ENCODE measurements at regions not wholly inside any gene's neighbourhood (a gene's known extent, or its start where the extent isn't known, plus 50 kb on each side); places are given as distances from the start of the nearest gene placed in this dataset.
"Not testable (repeated sequence)": the region's sequence is repeated elsewhere in the genome, so short reads cannot be mapped to it uniquely, and the experiment has no call there.

- DNase-seq = no peak
These were observed 199.8 kb upstream of the FAT3 start for GRCh38 chr11:92024788-92025187.

- no peak for DNase-seq
These were observed 202.1 kb upstream of the FAT3 start for GRCh38 chr11:92022499-92022898.

GRCh38 chr11:92018332-92018731 is 206.3 kb upstream of the FAT3 start:
- no peak for DNase-seq

- DNase-seq = no peak
These were observed 216.4 kb upstream of the FAT3 start for GRCh38 chr11:92008249-92008648.

GRCh38 chr11:92002568-92002967 is 222.1 kb upstream of the FAT3 start:
- no peak for DNase-seq

- DNase-seq = no peak
These were observed 226.1 kb upstream of the FAT3 start for GRCh38 chr11:91998481-91998880.

GRCh38 chr11:91997226-91997625 is 227.4 kb upstream of the FAT3 start:
- no peak for DNase-seq

GRCh38 chr11:91996526-91996925 is 228.1 kb upstream of the FAT3 start:
- no peak for DNase-seq

- not testable (repeated sequence) for DNase-seq
These were observed 236.2 kb upstream of the FAT3 start for GRCh38 chr11:91988443-91988842.

GRCh38 chr11:91986218-91986617 is 238.4 kb upstream of the FAT3 start:
- DNase-seq = no peak

- DNase-seq = no peak
These were observed 240.5 kb upstream of the FAT3 start for GRCh38 chr11:91984033-91984584.

GRCh38 chr11:91981995-91982394 is 242.6 kb upstream of the FAT3 start:
- no peak for DNase-seq

GRCh38 chr11:91979775-91980174 is 244.8 kb upstream of the FAT3 start:
- DNase-seq = no peak

- DNase-seq = no peak
These were observed 245.9 kb upstream of the FAT3 start for GRCh38 chr11:91978747-91979146.

- no peak for DNase-seq
These were observed 251.9 kb upstream of the FAT3 start for GRCh38 chr11:91972665-91973266.

- no peak for DNase-seq
These were observed 254.0 kb upstream of the FAT3 start for GRCh38 chr11:91970624-91971023.

GRCh38 chr11:91969486-91969885 is 255.1 kb upstream of the FAT3 start:
- no peak for DNase-seq

- no peak for DNase-seq
These were observed 256.9 kb upstream of the FAT3 start for GRCh38 chr11:91967691-91968045.

GRCh38 chr11:91967026-91967690 is 257.5 kb upstream of the FAT3 start:
- DNase-seq = no peak

- DNase-seq = no peak
These were observed 258.2 kb upstream of the FAT3 start for GRCh38 chr11:91966368-91966767.

GRCh38 chr11:91960770-91961169 is 263.8 kb upstream of the FAT3 start:
- no peak for DNase-seq

- no peak for DNase-seq
These were observed 265.2 kb upstream of the FAT3 start for GRCh38 chr11:91959411-91959810.

- no peak for DNase-seq
These were observed 267.9 kb upstream of the FAT3 start for GRCh38 chr11:91956711-91957110.

- DNase-seq = no peak
These were observed 269.4 kb upstream of the FAT3 start for GRCh38 chr11:91955206-91955605.

GRCh38 chr11:91952056-91952455 is 272.6 kb upstream of the FAT3 start:
- DNase-seq = no peak
